Right renal pelvis (tissue), 4 donors: ENCODE measurements at regions not wholly inside any gene's neighbourhood (a gene's known extent, or its start where the extent isn't known, plus 50 kb on each side); places are given as distances from the start of the nearest gene placed in this dataset.
"Not testable (repeated sequence)": the region's sequence is repeated elsewhere in the genome, so short reads cannot be mapped to it uniquely, and the experiment has no call there.

ENCODE experiments used
- DNase-seq, 4 donors: peaks; one replicate each; pipeline ENCODE4 v3.0.0-alpha.2; 2013; ENCODE audit warnings: low read depth in 4 of 4, low spot score in 3 of 4, missing footprints in 1 of 4

GRCh38 chr9:39663020-39663419 lies 307.6 kb downstream of the SPATA31A1 start:
- not testable (repeated sequence) for DNase-seq

GRCh38 chr9:39663713-39664112 lies 308.2 kb downstream of the SPATA31A1 start:
- not testable (repeated sequence) for DNase-seq

- DNase-seq = not testable (repeated sequence)
Observed at GRCh38 chr9:39665020-39665419, 309.6 kb downstream of the SPATA31A1 start.

- DNase-seq = not testable (repeated sequence)
Observed at GRCh38 chr9:39674437-39675210, 319.2 kb downstream of the SPATA31A1 start.

- DNase-seq = not testable (repeated sequence)
Observed at GRCh38 chr9:39675211-39675553, 319.7 kb downstream of the SPATA31A1 start.

- DNase-seq = not testable (repeated sequence)
Observed at GRCh38 chr9:39678534-39679263, 323.2 kb downstream of the SPATA31A1 start.

- not testable (repeated sequence) for DNase-seq
Observed at GRCh38 chr9:39680694-39681401, 325.4 kb downstream of the SPATA31A1 start.

GRCh38 chr9:39728862-39729261 lies 373.4 kb downstream of the SPATA31A1 start:
- not testable (repeated sequence) for DNase-seq

- DNase-seq = not testable (repeated sequence)
Observed at GRCh38 chr9:39744898-39745297, 389.4 kb downstream of the SPATA31A1 start.

GRCh38 chr9:39775570-39775969 lies 420.1 kb downstream of the SPATA31A1 start:
- DNase-seq = not testable (repeated sequence)

- not testable (repeated sequence) for DNase-seq
Observed at GRCh38 chr9:39791356-39791755, 435.9 kb downstream of the SPATA31A1 start.

- not testable (repeated sequence) for DNase-seq
Observed at GRCh38 chr9:39797935-39798334, 442.5 kb downstream of the SPATA31A1 start.

GRCh38 chr9:39799252-39799651 lies 443.8 kb downstream of the SPATA31A1 start:
- not testable (repeated sequence) for DNase-seq

- DNase-seq = not testable (repeated sequence)
Observed at GRCh38 chr9:39802561-39802960, 447.1 kb downstream of the SPATA31A1 start.

- DNase-seq = peak; percentile 8 to 68 (median 32)
Observed at GRCh38 chr9:39809401-39810226, 454.1 kb downstream of the SPATA31A1 start.

- not testable (repeated sequence) for DNase-seq
Observed at GRCh38 chr9:39810401-39810800, 454.9 kb downstream of the SPATA31A1 start.

GRCh38 chr9:39811615-39812014 lies 456.1 kb downstream of the SPATA31A1 start:
- not testable (repeated sequence) for DNase-seq

- not testable (repeated sequence) for DNase-seq
Observed at GRCh38 chr9:39828457-39828856, 473.0 kb downstream of the SPATA31A1 start.
